ENCODE measurements at regions not wholly inside any gene's neighbourhood (a gene's known extent, or its start where the extent isn't known, plus 50 kb on each side); places are given as distances from the start of the nearest gene placed in this dataset.
A peak's percentile ranks its signal among the peaks of the same experiment; 100 is the strongest.

DNA sequence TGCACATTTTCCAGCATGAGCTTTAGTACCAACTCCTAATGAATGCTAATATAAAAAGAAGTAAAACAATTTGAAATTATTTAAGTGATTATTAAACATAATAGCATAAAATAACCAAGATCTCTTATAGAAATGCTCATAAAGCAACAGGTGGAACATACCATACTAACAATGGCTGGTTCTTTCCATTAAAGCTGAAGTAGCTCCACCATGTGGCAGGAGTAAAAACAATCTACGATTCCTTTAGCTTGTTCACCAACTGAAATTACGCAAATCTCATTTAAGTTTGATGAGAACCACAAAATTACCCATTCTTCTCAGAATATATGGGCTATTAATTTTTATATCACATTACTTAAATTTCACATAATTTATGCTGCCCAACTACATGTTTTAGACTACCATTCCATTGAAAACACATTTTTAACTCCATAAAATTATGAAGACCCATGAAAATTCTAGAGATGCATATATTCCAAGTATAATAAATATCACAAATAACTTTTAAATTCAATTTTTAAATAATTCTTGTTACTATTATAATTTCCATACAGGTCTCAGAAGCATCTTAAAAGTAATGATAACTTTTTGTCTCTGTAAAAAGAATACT, 213.6 kb downstream of the DAD1 start:
- no peak for TF ChIP-seq POLR2A (IDR thresholded peaks at IDR 0.05; ENCODE audit: borderline replicate concordance, extremely low read depth, insufficient read depth, insufficient read length)
- TF ChIP-seq ZFX (IDR thresholded peaks at IDR 0.05) = no peak
- no peak for TF ChIP-seq SIN3A (IDR thresholded peaks at IDR 0.05; ENCODE audit: low read depth)
- TF ChIP-seq, protein P1, sequence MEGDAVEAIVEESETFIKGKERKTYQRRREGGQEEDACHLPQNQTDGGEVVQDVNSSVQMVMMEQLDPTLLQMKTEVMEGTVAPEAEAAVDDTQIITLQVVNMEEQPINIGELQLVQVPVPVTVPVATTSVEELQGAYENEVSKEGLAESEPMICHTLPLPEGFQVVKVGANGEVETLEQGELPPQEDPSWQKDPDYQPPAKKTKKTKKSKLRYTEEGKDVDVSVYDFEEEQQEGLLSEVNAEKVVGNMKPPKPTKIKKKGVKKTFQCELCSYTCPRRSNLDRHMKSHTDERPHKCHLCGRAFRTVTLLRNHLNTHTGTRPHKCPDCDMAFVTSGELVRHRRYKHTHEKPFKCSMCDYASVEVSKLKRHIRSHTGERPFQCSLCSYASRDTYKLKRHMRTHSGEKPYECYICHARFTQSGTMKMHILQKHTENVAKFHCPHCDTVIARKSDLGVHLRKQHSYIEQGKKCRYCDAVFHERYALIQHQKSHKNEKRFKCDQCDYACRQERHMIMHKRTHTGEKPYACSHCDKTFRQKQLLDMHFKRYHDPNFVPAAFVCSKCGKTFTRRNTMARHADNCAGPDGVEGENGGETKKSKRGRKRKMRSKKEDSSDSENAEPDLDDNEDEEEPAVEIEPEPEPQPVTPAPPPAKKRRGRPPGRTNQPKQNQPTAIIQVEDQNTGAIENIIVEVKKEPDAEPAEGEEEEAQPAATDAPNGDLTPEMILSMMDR (IDR thresholded peaks at IDR 0.05 in 2 of 3, conservative IDR thresholded peaks at IDR 0.05 in 1 of 3; ENCODE audit: borderline replicate concordance in 1 of 3, insufficient read depth in 1 of 3, low read depth in 2 of 3, low read length in 2 of 3) = peak; percentile 63 to 71 (median 65)
- TF ChIP-seq EZH2phosphoT487 (IDR thresholded peaks at IDR 0.05; ENCODE audit: borderline replicate concordance) = no peak
- TF ChIP-seq, protein P2, sequence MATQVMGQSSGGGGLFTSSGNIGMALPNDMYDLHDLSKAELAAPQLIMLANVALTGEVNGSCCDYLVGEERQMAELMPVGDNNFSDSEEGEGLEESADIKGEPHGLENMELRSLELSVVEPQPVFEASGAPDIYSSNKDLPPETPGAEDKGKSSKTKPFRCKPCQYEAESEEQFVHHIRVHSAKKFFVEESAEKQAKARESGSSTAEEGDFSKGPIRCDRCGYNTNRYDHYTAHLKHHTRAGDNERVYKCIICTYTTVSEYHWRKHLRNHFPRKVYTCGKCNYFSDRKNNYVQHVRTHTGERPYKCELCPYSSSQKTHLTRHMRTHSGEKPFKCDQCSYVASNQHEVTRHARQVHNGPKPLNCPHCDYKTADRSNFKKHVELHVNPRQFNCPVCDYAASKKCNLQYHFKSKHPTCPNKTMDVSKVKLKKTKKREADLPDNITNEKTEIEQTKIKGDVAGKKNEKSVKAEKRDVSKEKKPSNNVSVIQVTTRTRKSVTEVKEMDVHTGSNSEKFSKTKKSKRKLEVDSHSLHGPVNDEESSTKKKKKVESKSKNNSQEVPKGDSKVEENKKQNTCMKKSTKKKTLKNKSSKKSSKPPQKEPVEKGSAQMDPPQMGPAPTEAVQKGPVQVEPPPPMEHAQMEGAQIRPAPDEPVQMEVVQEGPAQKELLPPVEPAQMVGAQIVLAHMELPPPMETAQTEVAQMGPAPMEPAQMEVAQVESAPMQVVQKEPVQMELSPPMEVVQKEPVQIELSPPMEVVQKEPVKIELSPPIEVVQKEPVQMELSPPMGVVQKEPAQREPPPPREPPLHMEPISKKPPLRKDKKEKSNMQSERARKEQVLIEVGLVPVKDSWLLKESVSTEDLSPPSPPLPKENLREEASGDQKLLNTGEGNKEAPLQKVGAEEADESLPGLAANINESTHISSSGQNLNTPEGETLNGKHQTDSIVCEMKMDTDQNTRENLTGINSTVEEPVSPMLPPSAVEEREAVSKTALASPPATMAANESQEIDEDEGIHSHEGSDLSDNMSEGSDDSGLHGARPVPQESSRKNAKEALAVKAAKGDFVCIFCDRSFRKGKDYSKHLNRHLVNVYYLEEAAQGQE (IDR thresholded peaks at IDR 0.05; ENCODE audit: low read depth) = no peak
- TF ChIP-seq, protein P3, sequence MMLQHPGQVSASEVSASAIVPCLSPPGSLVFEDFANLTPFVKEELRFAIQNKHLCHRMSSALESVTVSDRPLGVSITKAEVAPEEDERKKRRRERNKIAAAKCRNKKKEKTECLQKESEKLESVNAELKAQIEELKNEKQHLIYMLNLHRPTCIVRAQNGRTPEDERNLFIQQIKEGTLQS (IDR thresholded peaks at IDR 0.05) = no peak
- TF ChIP-seq FOSL1 (IDR thresholded peaks at IDR 0.05; ENCODE audit: low read depth) = no peak
